HepG2 (cell line): ENCODE measurements at regions not wholly inside any gene's neighbourhood (a gene's known extent, or its start where the extent isn't known, plus 50 kb on each side); places are given as distances from the start of the nearest gene placed in this dataset.

ENCODE experiments used
- CBX1 ChIP-seq: IDR thresholded peaks from one replicate; pipeline ENCODE4 v1.6.1; 2016; ENCODE audit warnings: antibody characterized with exemption, low read depth
- CEBPZ ChIP-seq: IDR thresholded peaks from 2 replicates; pipeline ENCODE4 v1.6.1; 2012; ENCODE audit warnings: low read length, improper control_type of control experiment
- CTCF ChIP-seq: sonication (generic); formaldehyde crosslinking; IDR thresholded peaks from 2 replicates; pipeline ENCODE4 v1.5.0; 2020; ENCODE audit warnings: mild to moderate bottlenecking, missing genetic modification reagents, moderate library complexity
- EZH2 ChIP-seq: conservative IDR thresholded peaks from 2 replicates; pipeline ENCODE4 v1.6.1; 2012; ENCODE audit warnings: mild to moderate bottlenecking, low read depth, low read length, moderate library complexity
- NR2F2 ChIP-seq: IDR thresholded peaks from 2 replicates; pipeline ENCODE4 v1.6.1; 2012; ENCODE audit warnings: low read depth, inconsistent platforms, borderline replicate concordance
- POLR2AphosphoS5 ChIP-seq: IDR thresholded peaks from 2 replicates; pipeline ENCODE4 v1.6.1; 2012; ENCODE audit warnings: low read depth, low read length
- POLR2G ChIP-seq: fragments of 200-400 bp; formaldehyde crosslinking; IDR thresholded peaks from 2 replicates; pipeline ENCODE4 v1.6.1; 2018; ENCODE audit warnings: mild to moderate bottlenecking, low read depth, low read length, moderate library complexity
- SIX4 ChIP-seq: sonication (generic); formaldehyde crosslinking; IDR thresholded peaks from 2 replicates; pipeline ENCODE4 v1.4.0; 2020; ENCODE audit warnings: missing genetic modification reagents
- UBTF ChIP-seq: sonication (generic); formaldehyde crosslinking; IDR thresholded peaks from 2 replicates; pipeline ENCODE4 v1.4.0; 2020; ENCODE audit warnings: mild to moderate bottlenecking, missing genetic modification reagents
- ZNF687 ChIP-seq: sonication (generic); formaldehyde crosslinking; IDR thresholded peaks from 2 replicates; pipeline ENCODE4 v1.5.1; 2020; ENCODE audit warnings: mild to moderate bottlenecking, missing genetic modification reagents, moderate library complexity

- TF ChIP-seq SIX4 (CRISPR knock-in tag), result no peak
- no peak for TF ChIP-seq CBX1
- no peak for TF ChIP-seq NR2F2
- no peak for TF ChIP-seq CEBPZ
- TF ChIP-seq UBTF (CRISPR knock-in tag), result no peak
- TF ChIP-seq CTCF (CRISPR knock-in tag), result no peak
- no peak for TF ChIP-seq POLR2AphosphoS5
- TF ChIP-seq EZH2, result no peak
- TF ChIP-seq ZNF687 (CRISPR knock-in tag), result no peak
- TF ChIP-seq POLR2G, result no peak
Observed at GRCh38 chr16:9481747-9482730, 390.6 kb downstream of the HAPSTR1 start.
